GM21717 (cell line): ENCODE measurements at regions not wholly inside any gene's neighbourhood (a gene's known extent, or its start where the extent isn't known, plus 50 kb on each side); places are given as distances from the start of the nearest gene placed in this dataset.
"Not testable (repeated sequence)": the region's sequence is repeated elsewhere in the genome, so short reads cannot be mapped to it uniquely, and the experiment has no call there.

Experiments used
- ATAC-seq: cut with Tn5 transposase; IDR thresholded peaks from one replicate; pipeline ENCODE4 v1.9.1; 2021; ENCODE audit warnings: mild to moderate bottlenecking, moderate library complexity; ENCODE audit not compliant: unreplicated experiment

GRCh38 chr6:51049288-51049982 is 230.8 kb downstream of the TFAP2B start:
- no peak for ATAC-seq

- ATAC-seq: no peak
These were observed 231.6 kb downstream of the TFAP2B start for GRCh38 chr6:51049983-51050877.

- not testable (repeated sequence) for ATAC-seq
These were observed 234.0 kb downstream of the TFAP2B start for GRCh38 chr6:51052716-51053115.

GRCh38 chr6:51055316-51055715 is 236.6 kb downstream of the TFAP2B start:
- not testable (repeated sequence) for ATAC-seq

GRCh38 chr6:51057296-51057695 is 238.6 kb downstream of the TFAP2B start:
- ATAC-seq: no peak

GRCh38 chr6:51060262-51060762 is 241.6 kb downstream of the TFAP2B start:
- no peak for ATAC-seq

- no peak for ATAC-seq
These were observed 243.6 kb downstream of the TFAP2B start for GRCh38 chr6:51062166-51062722.

- ATAC-seq: no peak
These were observed 259.3 kb downstream of the TFAP2B start for GRCh38 chr6:51077821-51078518.

GRCh38 chr6:51090343-51090742 is 271.7 kb downstream of the TFAP2B start:
- no peak for ATAC-seq

GRCh38 chr6:51093871-51094270 is 275.2 kb downstream of the TFAP2B start:
- no peak for ATAC-seq

- no peak for ATAC-seq
These were observed 275.6 kb downstream of the TFAP2B start for GRCh38 chr6:51094271-51094670.

GRCh38 chr6:51098246-51098645 is 279.6 kb downstream of the TFAP2B start:
- no peak for ATAC-seq

GRCh38 chr6:51098791-51099190 is 280.1 kb downstream of the TFAP2B start:
- ATAC-seq: no peak

- ATAC-seq: no peak
These were observed 280.5 kb downstream of the TFAP2B start for GRCh38 chr6:51099201-51099600.

- no peak for ATAC-seq
These were observed 286.7 kb downstream of the TFAP2B start for GRCh38 chr6:51105357-51105756.

GRCh38 chr6:51107769-51108203 is 289.1 kb downstream of the TFAP2B start:
- no peak for ATAC-seq

GRCh38 chr6:51108563-51109234 is 290.0 kb downstream of the TFAP2B start:
- ATAC-seq: no peak

GRCh38 chr6:51112731-51113130 is 294.1 kb downstream of the TFAP2B start:
- ATAC-seq: no peak

GRCh38 chr6:51116723-51117122 is 298.1 kb downstream of the TFAP2B start:
- no peak for ATAC-seq

GRCh38 chr6:51118792-51119191 is 300.1 kb downstream of the TFAP2B start:
- ATAC-seq: no peak
